SU-DHL-6 (cell line): ENCODE measurements at regions not wholly inside any gene's neighbourhood (a gene's known extent, or its start where the extent isn't known, plus 50 kb on each side); places are given as distances from the start of the nearest gene placed in this dataset.

Source experiments
- CTCF ChIP-seq: fragments of 200-600 bp; sonication (generic); IDR thresholded peaks from one replicate; pipeline ENCODE4 v1.5.1; 2017; ENCODE audit warnings: antibody characterized with exemption, mild to moderate bottlenecking, low read length, moderate library complexity; ENCODE audit not compliant: insufficient read depth, poor library complexity, severe bottlenecking
- EZH2phosphoT487 ChIP-seq: fragments of 200-600 bp; sonication (generic), shearing (Covaris generic); conservative IDR thresholded peaks from 2 replicates; pipeline ENCODE4 v1.6.1; 2018; ENCODE audit warnings: mild to moderate bottlenecking, antibody characterized with exemption, low read length, moderate library complexity, mixed read lengths

- TF ChIP-seq CTCF: no peak
- TF ChIP-seq EZH2phosphoT487: no peak
These were observed 299.4 kb downstream of the KCTD12 start for GRCh38 chr13:76586842-76587241.
